WTC11 (cell line): ENCODE measurements at regions not wholly inside any gene's neighbourhood (a gene's known extent, or its start where the extent isn't known, plus 50 kb on each side); places are given as distances from the start of the nearest gene placed in this dataset.

Experiments used
- ATAC-seq: fragments of 200-7000 bp; cut with Tn5 transposase; 2 replicates; pipeline ENCODE4 v1.10.0; 2021; ENCODE audit warnings: mild to moderate bottlenecking, moderate library complexity
- CTCF ChIA-PET: fragments of 300-600 bp; sonication (Branson Sonifier 250); formaldehyde crosslinking; loops from one replicate; lab custom pipeline; 2021; ENCODE audit warnings: antibody characterized with exemption; lab: Charles Lee
- POLR2A ChIA-PET: fragments of 350-600 bp; sonication (Branson Sonifier 250); formaldehyde crosslinking; loops from one replicate; lab custom pipeline; 2021; ENCODE audit warnings: antibody characterized with exemption; lab: Charles Lee
- DNase-seq: peaks from one replicate; pipeline ENCODE4 v3.0.0; 2021; ENCODE audit warnings: low spot score
- H3K27ac Mint-ChIP-seq: 2 replicates; pipeline ENCODE4 v1.8.0; 2021; ENCODE audit warnings: mixed read lengths
- H3K27me3 Mint-ChIP-seq: 2 replicates; pipeline ENCODE4 v1.8.0; 2021; ENCODE audit warnings: low read depth, mild to moderate bottlenecking, moderate library complexity, mixed read lengths
- H3K36me3 Mint-ChIP-seq: 2 replicates; pipeline ENCODE4 v1.8.0; 2021; ENCODE audit warnings: mixed read lengths
- H3K4me1 Mint-ChIP-seq: 2 replicates; pipeline ENCODE4 v1.8.0; 2022; ENCODE audit warnings: mixed read lengths
- H3K4me3 Mint-ChIP-seq: 2 replicates; pipeline ENCODE4 v1.8.0; 2021; ENCODE audit warnings: mild to moderate bottlenecking, moderate library complexity, mixed read lengths
- H3K9me3 Mint-ChIP-seq: 2 replicates; pipeline ENCODE4 v1.8.0; 2021; ENCODE audit warnings: mixed read lengths
- ARID4B ChIP-seq: sonication (generic); formaldehyde crosslinking; IDR thresholded peaks from 2 replicates; pipeline ENCODE4 v1.8.0; 2023; ENCODE audit warnings: missing genetic modification reagents, mild to moderate bottlenecking, borderline replicate concordance
- ATF2 ChIP-seq: sonication (generic); formaldehyde crosslinking; IDR thresholded peaks from 2 replicates; pipeline ENCODE4 v1.8.1; 2022; ENCODE audit warnings: low read depth, missing genetic modification reagents, borderline replicate concordance
- CBFB ChIP-seq: sonication (generic); formaldehyde crosslinking; IDR thresholded peaks from 2 replicates; pipeline ENCODE4 v1.8.1; 2022; ENCODE audit warnings: mild to moderate bottlenecking, low read depth, missing genetic modification reagents
- CREM ChIP-seq: sonication (generic); formaldehyde crosslinking; IDR thresholded peaks from 2 replicates; pipeline ENCODE4 v1.8.1; 2022; ENCODE audit warnings: mild to moderate bottlenecking, missing genetic modification reagents, moderate library complexity
- E2F1 ChIP-seq: sonication (generic); formaldehyde crosslinking; IDR thresholded peaks from 2 replicates; pipeline ENCODE4 v1.8.0; 2022; ENCODE audit warnings: mild to moderate bottlenecking, missing genetic modification reagents
- GABPB1 ChIP-seq: sonication (generic); formaldehyde crosslinking; IDR thresholded peaks from 2 replicates; pipeline ENCODE4 v1.8.1; 2023; ENCODE audit warnings: mild to moderate bottlenecking, missing genetic modification reagents
- GRHL2 ChIP-seq: fragments of 250-450 bp; sonication (Bioruptor Pico); IDR thresholded peaks from 2 replicates; pipeline ENCODE4 v1.8.0; 2022; ENCODE audit warnings: mild to moderate bottlenecking, moderate library complexity; ENCODE audit not compliant: insufficient replicate concordance, severe bottlenecking
- JUN ChIP-seq: sonication (generic); formaldehyde crosslinking; IDR thresholded peaks from 2 replicates; pipeline ENCODE4 v1.8.0; 2023; ENCODE audit warnings: mild to moderate bottlenecking, missing genetic modification reagents
- MAX ChIP-seq: sonication (generic); formaldehyde crosslinking; IDR thresholded peaks from 2 replicates; pipeline ENCODE4 v1.8.0; 2022; ENCODE audit warnings: mild to moderate bottlenecking, missing genetic modification reagents
- MYBL2 ChIP-seq: sonication (generic); formaldehyde crosslinking; IDR thresholded peaks from 2 replicates; pipeline ENCODE4 v1.8.1; 2023; ENCODE audit warnings: mild to moderate bottlenecking, moderate library complexity, missing genetic modification reagents
- NR2C2 ChIP-seq: sonication (generic); formaldehyde crosslinking; IDR thresholded peaks from 2 replicates; pipeline ENCODE4 v1.8.0; 2022; ENCODE audit warnings: mild to moderate bottlenecking, missing genetic modification reagents
- SMAD4 ChIP-seq: sonication (generic); formaldehyde crosslinking; IDR thresholded peaks from 2 replicates; pipeline ENCODE4 v1.8.0; 2022; ENCODE audit warnings: mild to moderate bottlenecking, missing genetic modification reagents
- TCF7 ChIP-seq: sonication (generic); formaldehyde crosslinking; IDR thresholded peaks from 2 replicates; pipeline ENCODE4 v1.8.0; 2022; ENCODE audit warnings: mild to moderate bottlenecking, low read depth, missing genetic modification reagents, moderate library complexity
- TEAD1 ChIP-seq: sonication (generic); formaldehyde crosslinking; IDR thresholded peaks from 2 replicates; pipeline ENCODE4 v1.8.0; 2022; ENCODE audit warnings: mild to moderate bottlenecking, missing genetic modification reagents
- USF1 ChIP-seq: sonication (generic); formaldehyde crosslinking; IDR thresholded peaks from 2 replicates; pipeline ENCODE4 v1.8.0; 2022; ENCODE audit warnings: mild to moderate bottlenecking, missing genetic modification reagents
- USF2 ChIP-seq: sonication (generic); formaldehyde crosslinking; IDR thresholded peaks from 2 replicates; pipeline ENCODE4 v1.8.1; 2023; ENCODE audit warnings: mild to moderate bottlenecking, missing genetic modification reagents, moderate library complexity
- ZNF138 ChIP-seq: sonication (generic); formaldehyde crosslinking; conservative IDR thresholded peaks from 2 replicates; pipeline ENCODE4 v1.8.1; 2022; ENCODE audit warnings: mild to moderate bottlenecking, moderate library complexity, missing genetic modification reagents
- ZNF232 ChIP-seq: sonication (generic); formaldehyde crosslinking; IDR thresholded peaks from 2 replicates; pipeline ENCODE4 v1.8.0; 2022; ENCODE audit warnings: mild to moderate bottlenecking, missing genetic modification reagents
- ZNF281 ChIP-seq: sonication (generic); formaldehyde crosslinking; IDR thresholded peaks from 2 replicates; pipeline ENCODE4 v1.8.0; 2023; ENCODE audit warnings: mild to moderate bottlenecking, missing genetic modification reagents
- ZNF317 ChIP-seq: sonication (generic); formaldehyde crosslinking; IDR thresholded peaks from 2 replicates; pipeline ENCODE4 v1.8.1; 2023; ENCODE audit warnings: low read depth, mild to moderate bottlenecking, moderate library complexity, missing genetic modification reagents, borderline replicate concordance
- ZNF423 ChIP-seq: fragments of 250-450 bp; sonication (Bioruptor Pico); IDR thresholded peaks from 2 replicates; pipeline ENCODE4 v2.1.2; 2022; ENCODE audit warnings: mild to moderate bottlenecking, moderate library complexity
- ZNF512 ChIP-seq: sonication (generic); formaldehyde crosslinking; IDR thresholded peaks from 2 replicates; pipeline ENCODE4 v1.8.1; 2022; ENCODE audit warnings: missing genetic modification reagents, borderline replicate concordance
- ZNF671 ChIP-seq: fragments of 250-450 bp; sonication (Bioruptor Pico); IDR thresholded peaks from 2 replicates; pipeline ENCODE4 v1.8.0; 2021; ENCODE audit warnings: mild to moderate bottlenecking

GRCh38 chr11:21865541-21865940 lies 327.3 kb upstream of the ANO5 start:
- no peak for ATAC-seq
- no peak for TF ChIP-seq ARID4B
- TF ChIP-seq ZNF281 = no peak
- no peak for TF ChIP-seq GRHL2
- TF ChIP-seq ZNF317 = no peak
- TF ChIP-seq SMAD4 (CRISPR knock-in tag) = no peak
- TF ChIP-seq USF1 (CRISPR knock-in tag) = no peak
- no peak for TF ChIP-seq ZNF232 (CRISPR knock-in tag)
- TF ChIP-seq MAX (CRISPR knock-in tag) = no peak
- no peak for TF ChIP-seq ZNF138 (CRISPR knock-in tag)
- TF ChIP-seq TEAD1 (CRISPR knock-in tag) = no peak
- no peak for TF ChIP-seq JUN (CRISPR knock-in tag)
- TF ChIP-seq USF2 (CRISPR knock-in tag) = no peak
- no peak overlapping the region for H3K27ac Mint-ChIP-seq
- ChIA-PET POLR2A (no interaction called here), CTCF (no interaction called here)
- peaks cover 39% of the 10 kb centered on the region for H3K27me3 Mint-ChIP-seq
- no peak overlapping the region for H3K4me3 Mint-ChIP-seq
- H3K4me1 Mint-ChIP-seq = peaks cover 12% of the 10 kb centered on the region
- H3K9me3 Mint-ChIP-seq = no peaks in the 10 kb centered on the region
- no peak for DNase-seq
- no peaks in the 10 kb centered on the region for H3K36me3 Mint-ChIP-seq

DNA sequence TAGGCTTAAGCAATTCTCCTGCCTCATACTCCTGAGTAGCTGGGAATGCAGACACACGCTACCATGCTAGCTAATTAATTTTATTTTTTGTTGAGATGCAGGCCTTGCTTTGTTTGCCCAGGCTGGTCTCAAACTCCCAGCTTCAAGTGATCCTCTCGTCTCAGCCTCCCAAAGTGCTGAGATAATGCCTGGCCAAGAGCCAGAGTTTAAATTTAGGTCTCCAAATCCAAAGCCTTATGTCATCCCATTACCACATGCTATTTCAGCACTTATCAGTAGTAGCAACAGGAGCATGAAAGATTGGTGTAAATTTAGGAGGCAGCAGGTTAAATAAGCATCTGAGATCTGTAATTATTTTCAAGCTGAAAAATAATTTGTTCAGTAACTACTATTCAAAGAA lies 326.1 kb upstream of the ANO5 start:
- no peak for ATAC-seq
- no peaks in the 10 kb centered on the region; the same call in 1 of the 2 replicates for H3K4me1 Mint-ChIP-seq
- H3K27ac Mint-ChIP-seq = no peak overlapping the region
- TF ChIP-seq CREM (CRISPR knock-in tag) (no peak), E2F1 (no peak), CBFB (CRISPR knock-in tag) (no peak), GABPB1 (CRISPR knock-in tag) (no peak), ZNF512 (CRISPR knock-in tag) (no peak), ATF2 (CRISPR knock-in tag) (no peak), NR2C2 (CRISPR knock-in tag) (no peak), TCF7 (no peak), ZNF232 (CRISPR knock-in tag) (no peak), ZNF423 (no peak), MYBL2 (CRISPR knock-in tag) (no peak), ZNF671 (CRISPR knock-in tag) (no peak)
- no peaks in the 10 kb centered on the region for H3K36me3 Mint-ChIP-seq
- H3K4me3 Mint-ChIP-seq = no peak overlapping the region
- DNase-seq = no peak
- POLR2A ChIA-PET = no interaction called here
- CTCF ChIA-PET = interaction anchor here (1.1 kb wide), 1 partner anchor 287 kb away, joined by 4 read pairs; no protein-coding TSS in a partner anchor
- H3K9me3 Mint-ChIP-seq = no peaks in the 10 kb centered on the region
- peaks cover 27% of the 10 kb centered on the region for H3K27me3 Mint-ChIP-seq
